ENCODE measurements at regions not wholly inside any gene's neighbourhood (a gene's known extent, or its start where the extent isn't known, plus 50 kb on each side); places are given as distances from the start of the nearest gene placed in this dataset.

DNA sequence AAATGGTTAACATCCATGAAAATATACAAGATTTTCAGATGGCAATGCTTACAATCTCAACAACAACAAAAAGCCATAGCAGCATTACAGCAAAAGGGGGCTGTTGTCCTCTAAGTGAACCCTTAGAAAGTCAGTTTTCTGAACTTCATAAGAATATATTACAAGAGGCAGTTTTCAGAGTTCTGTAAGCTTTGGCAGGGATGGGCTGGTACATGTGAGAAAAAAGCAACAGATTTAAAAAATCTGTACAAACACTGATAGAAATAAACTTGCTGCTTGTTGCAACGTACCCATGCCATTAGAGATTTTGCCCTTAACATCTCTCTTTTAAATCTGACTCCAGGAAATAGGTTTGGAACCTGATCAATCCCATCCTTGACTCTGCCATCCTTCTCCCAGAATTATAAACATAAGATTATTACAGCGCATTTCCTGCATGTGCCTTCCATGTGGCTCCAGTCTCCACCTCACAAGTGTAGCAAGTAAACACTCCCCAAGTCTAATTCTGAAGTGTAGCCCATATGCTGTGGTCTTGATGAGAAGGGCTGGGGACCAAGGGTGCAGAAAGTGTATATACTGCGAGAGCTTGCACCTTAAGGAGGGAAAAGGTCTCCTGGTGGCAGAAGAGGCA, 101.4 kb upstream of the TSPAN2 start:
- peaks cover 38% of the 10 kb centered on the region for H3K27me3 Mint-ChIP-seq
- no peak overlapping the region for H3K27ac Mint-ChIP-seq
- H3K4me1 Mint-ChIP-seq = no peaks in the 10 kb centered on the region
- ATAC-seq = no peak
- no peak for DNase-seq
- H3K4me3 Mint-ChIP-seq = no peak overlapping the region
- H3K9me3 Mint-ChIP-seq = no peaks in the 10 kb centered on the region

GRCh38 chr1:115189814-115190539, 100.7 kb upstream of the TSPAN2 start:
- peaks cover 4% of the 10 kb centered on the region for H3K4me1 Mint-ChIP-seq
- H3K27me3 Mint-ChIP-seq = peaks cover 38% of the 10 kb centered on the region
- no peak overlapping the region for H3K27ac Mint-ChIP-seq
- DNase-seq = no peak
- no peaks in the 10 kb centered on the region for H3K9me3 Mint-ChIP-seq
- no peak for ATAC-seq
- no peak overlapping the region for H3K4me3 Mint-ChIP-seq

DNA sequence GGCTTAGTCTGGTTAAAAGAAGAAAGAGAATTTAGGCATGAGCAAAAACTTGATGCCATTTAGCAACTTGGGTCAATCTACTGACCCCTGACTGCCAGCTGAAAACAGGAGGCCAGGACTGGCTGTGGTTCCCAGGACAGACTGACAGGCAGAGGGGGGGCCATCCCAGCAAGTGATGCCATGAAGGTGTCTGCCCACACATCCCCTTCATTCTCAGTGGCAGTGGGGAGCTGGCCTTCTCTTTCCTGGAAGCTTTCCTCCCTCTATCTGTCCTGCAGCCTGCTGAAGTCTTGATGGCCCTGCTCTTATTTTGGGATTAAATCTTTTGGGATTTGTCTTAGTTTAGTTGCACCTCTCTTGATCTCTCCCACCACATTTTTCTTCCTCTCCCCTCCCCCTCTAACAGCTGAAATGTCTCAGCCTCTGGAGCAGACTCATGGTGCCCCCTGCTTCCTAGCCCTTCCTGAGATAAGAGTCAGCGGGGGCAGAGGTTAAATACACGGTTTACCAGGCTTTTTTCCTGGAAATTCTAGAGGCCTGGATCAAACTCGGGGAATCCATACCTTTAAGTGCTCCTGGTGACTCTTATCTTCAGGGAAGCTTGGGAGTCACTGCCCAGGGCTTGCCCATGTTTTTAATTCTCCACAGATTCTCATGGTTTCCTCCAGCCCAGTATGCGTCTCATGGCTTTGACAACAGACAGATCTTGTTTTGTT, 99.5 kb upstream of the TSPAN2 start:
- DNase-seq (no peak), ATAC-seq (no peak)
- no peak overlapping the region for H3K27ac Mint-ChIP-seq
- no peak overlapping the region for H3K4me3 Mint-ChIP-seq
- peaks cover 10% of the 10 kb centered on the region for H3K4me1 Mint-ChIP-seq
- peaks cover 28% of the 10 kb centered on the region for H3K27me3 Mint-ChIP-seq
- H3K9me3 Mint-ChIP-seq = no peaks in the 10 kb centered on the region

GRCh38 chr1:115186711-115187265, 97.5 kb upstream of the TSPAN2 start:
- no peak for ATAC-seq

DNA sequence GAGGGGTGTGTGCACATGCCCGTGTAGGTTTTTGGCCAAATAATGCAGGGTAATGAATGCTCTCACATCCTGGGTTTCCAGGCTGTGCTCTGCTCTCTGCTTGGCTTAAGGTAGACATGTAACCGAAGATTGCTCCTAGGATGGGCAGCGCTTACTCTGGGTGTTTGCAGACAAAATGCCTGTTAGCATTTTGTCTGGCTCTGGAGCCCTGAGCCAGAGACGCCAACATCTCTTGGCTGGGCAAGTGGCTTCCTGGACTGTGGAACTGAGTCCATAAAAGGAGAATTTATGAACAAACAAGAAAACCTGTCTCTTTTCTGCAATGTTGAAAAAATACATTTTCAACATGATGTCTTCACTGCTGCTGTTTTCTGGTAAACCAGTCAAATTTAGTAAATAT, 96.0 kb upstream of the TSPAN2 start:
- Mint-ChIP-seq H3K27ac (no peak overlapping the region), H3K4me3 (no peak overlapping the region), H3K27me3 (peaks cover 13% of the 10 kb centered on the region), H3K4me1 (peaks cover 10% of the 10 kb centered on the region), H3K9me3 (no peaks in the 10 kb centered on the region)
- DNase-seq (no peak), ATAC-seq (no peak)

More at GRCh38 chr1:115186711-115187265, 97.5 kb upstream of the TSPAN2 start:
- Mint-ChIP-seq H3K27ac (no peak overlapping the region), H3K27me3 (peaks cover 21% of the 10 kb centered on the region), H3K4me3 (no peak overlapping the region), H3K9me3 (no peaks in the 10 kb centered on the region), H3K4me1 (peaks cover 10% of the 10 kb centered on the region)
- no peak for DNase-seq

GRCh38 chr1:115184951-115185331, 95.6 kb upstream of the TSPAN2 start:
- H3K27ac Mint-ChIP-seq = no peak overlapping the region
- no peak for DNase-seq
- ATAC-seq = peak; percentile 8
- H3K27me3 Mint-ChIP-seq = peaks cover 17% of the 10 kb centered on the region
- H3K4me1 Mint-ChIP-seq = peaks cover 10% of the 10 kb centered on the region
- no peaks in the 10 kb centered on the region for H3K9me3 Mint-ChIP-seq
- H3K4me3 Mint-ChIP-seq = no peak overlapping the region

GRCh38 chr1:115184260-115184950, 95.1 kb upstream of the TSPAN2 start:
- H3K4me3 Mint-ChIP-seq = no peak overlapping the region
- H3K4me1 Mint-ChIP-seq = peaks cover 10% of the 10 kb centered on the region
- no peak for DNase-seq
- H3K27me3 Mint-ChIP-seq = peaks cover 20% of the 10 kb centered on the region
- no peak overlapping the region for H3K27ac Mint-ChIP-seq
- ATAC-seq = peak; percentile 77
- H3K9me3 Mint-ChIP-seq = no peaks in the 10 kb centered on the region

GRCh38 chr1:115183721-115184259, 94.5 kb upstream of the TSPAN2 start:
- ATAC-seq (no peak), DNase-seq (no peak)
- Mint-ChIP-seq H3K9me3 (no peaks in the 10 kb centered on the region), H3K27ac (peak overlapping the region in 1 of 2 donors; percentile 22), H3K4me3 (no peak overlapping the region), H3K4me1 (peaks cover 10% of the 10 kb centered on the region), H3K27me3 (peaks cover 14% of the 10 kb centered on the region)

- DNase-seq (no peak), ATAC-seq (no peak)
- Mint-ChIP-seq H3K27ac (no peak overlapping the region), H3K4me1 (peaks cover 10% of the 10 kb centered on the region), H3K27me3 (peaks cover 14% of the 10 kb centered on the region), H3K4me3 (no peak overlapping the region), H3K9me3 (no peaks in the 10 kb centered on the region)
Measured at GRCh38 chr1:115183158-115183557, 93.9 kb upstream of the TSPAN2 start.

- H3K4me3 Mint-ChIP-seq = no peak overlapping the region
Measured at GRCh38 chr1:115182012-115182715, 92.9 kb upstream of the TSPAN2 start.

DNA sequence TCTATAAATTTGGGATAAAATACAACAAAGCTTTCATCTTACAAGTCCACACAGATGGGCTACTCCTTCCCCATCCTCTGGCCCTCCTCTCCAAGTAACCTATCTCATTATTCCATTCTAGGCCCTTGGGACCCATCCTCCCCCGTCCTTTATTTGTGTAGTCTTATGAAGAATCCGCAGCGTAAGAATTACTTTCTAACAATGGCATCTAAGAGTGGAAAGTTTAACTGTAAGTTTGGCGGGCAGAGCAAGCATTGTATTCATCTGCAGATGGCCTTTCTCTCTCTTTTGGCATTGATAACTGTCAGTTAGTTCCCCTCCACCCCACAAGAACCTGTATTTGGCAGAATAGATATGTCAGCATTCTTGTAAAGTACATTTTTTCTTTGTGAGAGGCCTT, 91.9 kb upstream of the TSPAN2 start:
- ATAC-seq = no peak
- Mint-ChIP-seq H3K9me3 (no peaks in the 10 kb centered on the region), H3K27me3 (peaks cover 7% of the 10 kb centered on the region), H3K4me1 (peaks cover 10% of the 10 kb centered on the region), H3K4me3 (no peak overlapping the region), H3K27ac (no peak overlapping the region)
- no peak for DNase-seq

More at GRCh38 chr1:115182012-115182715, 92.9 kb upstream of the TSPAN2 start:
- H3K27ac Mint-ChIP-seq = peak overlapping the region in 1 of 2 donors; percentile 59
- H3K4me1 Mint-ChIP-seq = peaks cover 10% of the 10 kb centered on the region
- DNase-seq = no peak
- ATAC-seq = no peak
- H3K9me3 Mint-ChIP-seq = no peaks in the 10 kb centered on the region
- peaks cover 14% of the 10 kb centered on the region for H3K27me3 Mint-ChIP-seq

DNA sequence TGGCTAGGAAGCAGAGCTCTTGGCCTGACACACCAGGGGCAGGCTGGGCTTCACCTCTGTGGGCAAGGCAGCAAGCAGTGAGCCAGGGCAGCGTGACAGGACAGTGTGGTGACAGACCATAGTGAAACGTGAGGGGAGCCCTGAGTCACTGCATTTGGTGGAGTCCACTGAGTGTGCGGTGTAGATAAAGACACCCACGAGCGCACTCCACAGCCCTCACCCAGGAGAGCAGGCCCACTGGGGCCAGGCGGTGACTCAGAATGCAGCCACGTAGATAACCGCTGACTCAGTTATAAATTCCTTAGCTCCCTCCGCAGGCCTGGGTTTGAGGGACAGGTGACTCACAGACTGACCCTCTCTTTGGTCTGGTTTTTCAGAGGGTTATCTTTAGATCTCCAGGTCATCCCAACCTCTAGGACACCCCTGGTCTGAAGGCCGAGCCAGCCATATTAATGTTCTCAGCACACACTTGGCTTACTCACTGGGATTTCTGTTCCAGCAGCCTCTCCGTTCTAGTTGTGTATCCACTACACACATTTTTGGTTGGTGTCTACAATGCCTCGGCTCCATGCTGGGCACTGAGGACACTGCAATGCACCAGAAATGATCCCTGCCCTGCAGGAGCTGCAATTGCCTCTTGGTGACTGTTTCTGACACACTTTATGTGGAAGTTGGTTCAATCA, 90.2 kb upstream of the TSPAN2 start:
- DNase-seq (no peak), ATAC-seq (peak; percentile 47)
- no peak overlapping the region for H3K27ac Mint-ChIP-seq

DNA sequence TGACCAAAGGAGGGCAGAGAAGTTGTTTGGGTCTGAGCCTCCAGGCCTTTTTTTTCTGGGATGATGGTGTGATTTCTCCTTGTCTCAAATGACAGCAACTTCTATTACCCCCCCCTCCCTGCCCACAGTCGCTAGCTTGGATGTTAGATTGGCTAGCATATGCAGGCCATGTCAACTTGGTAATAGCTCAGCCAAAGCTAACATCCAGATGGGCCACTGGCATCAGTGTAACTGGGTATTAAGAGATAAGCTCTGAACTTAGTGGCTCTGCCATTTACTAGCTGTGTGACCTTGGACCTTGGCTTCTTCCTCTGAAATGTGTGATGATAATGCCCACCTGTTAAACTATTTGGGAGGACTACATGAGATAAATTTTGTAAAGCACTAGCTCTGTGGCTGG, 86.9 kb upstream of the TSPAN2 start:
- H3K9me3 Mint-ChIP-seq = no peaks in the 10 kb centered on the region
- no peak overlapping the region for H3K4me3 Mint-ChIP-seq
- H3K27ac Mint-ChIP-seq = no peak overlapping the region
- ATAC-seq = no peak
- peaks cover 32% of the 10 kb centered on the region for H3K27me3 Mint-ChIP-seq
- no peak for DNase-seq
- H3K4me1 Mint-ChIP-seq = no peaks in the 10 kb centered on the region

More for the DNA sequence above, 90.2 kb upstream of the TSPAN2 start:
- Mint-ChIP-seq H3K4me3 (no peak overlapping the region), H3K4me1 (peaks cover 2% of the 10 kb centered on the region), H3K27me3 (peaks cover 17% of the 10 kb centered on the region), H3K9me3 (no peaks in the 10 kb centered on the region)

DNA sequence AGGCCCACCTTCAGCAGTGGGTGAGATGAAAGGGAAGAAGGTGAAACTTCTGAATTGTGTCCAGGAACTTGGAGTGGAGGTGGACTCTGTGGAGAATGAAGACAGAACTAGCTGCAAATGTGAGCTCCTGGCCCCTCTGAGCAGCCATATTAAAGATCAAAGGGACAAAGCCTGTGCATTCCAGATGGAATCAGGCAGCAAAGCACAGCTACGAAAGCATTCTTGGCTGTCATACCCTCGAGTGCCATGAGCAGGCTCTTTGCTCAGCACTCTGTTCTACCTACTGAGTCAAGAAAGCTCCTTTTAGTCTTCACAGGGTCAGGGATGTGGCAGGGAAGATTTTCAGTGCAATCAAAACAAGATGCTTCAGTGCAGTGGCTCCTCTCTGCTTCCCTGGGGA, 86.3 kb upstream of the TSPAN2 start:
- H3K4me1 Mint-ChIP-seq = no peaks in the 10 kb centered on the region
- no peak overlapping the region for H3K27ac Mint-ChIP-seq
- H3K9me3 Mint-ChIP-seq = no peaks in the 10 kb centered on the region
- no peak overlapping the region for H3K4me3 Mint-ChIP-seq
- ATAC-seq (no peak), DNase-seq (no peak)
- H3K27me3 Mint-ChIP-seq = peaks cover 37% of the 10 kb centered on the region

Data from stimulated activated naive CD8-positive, alpha-beta T cell treated with anti-CD3 and anti-CD28 coated beads, Interleukin-15, amount 100 ng/mL, for 72 hours (primary cell).